HG03378 (cell line): ENCODE measurements at regions not wholly inside any gene's neighbourhood (a gene's known extent, or its start where the extent isn't known, plus 50 kb on each side); places are given as distances from the start of the nearest gene placed in this dataset.

Source experiments
- ATAC-seq: cut with Tn5 transposase; IDR thresholded peaks from one replicate; pipeline ENCODE4 v1.9.1; 2021; ENCODE audit warnings: mild to moderate bottlenecking, moderate library complexity; ENCODE audit not compliant: unreplicated experiment

DNA sequence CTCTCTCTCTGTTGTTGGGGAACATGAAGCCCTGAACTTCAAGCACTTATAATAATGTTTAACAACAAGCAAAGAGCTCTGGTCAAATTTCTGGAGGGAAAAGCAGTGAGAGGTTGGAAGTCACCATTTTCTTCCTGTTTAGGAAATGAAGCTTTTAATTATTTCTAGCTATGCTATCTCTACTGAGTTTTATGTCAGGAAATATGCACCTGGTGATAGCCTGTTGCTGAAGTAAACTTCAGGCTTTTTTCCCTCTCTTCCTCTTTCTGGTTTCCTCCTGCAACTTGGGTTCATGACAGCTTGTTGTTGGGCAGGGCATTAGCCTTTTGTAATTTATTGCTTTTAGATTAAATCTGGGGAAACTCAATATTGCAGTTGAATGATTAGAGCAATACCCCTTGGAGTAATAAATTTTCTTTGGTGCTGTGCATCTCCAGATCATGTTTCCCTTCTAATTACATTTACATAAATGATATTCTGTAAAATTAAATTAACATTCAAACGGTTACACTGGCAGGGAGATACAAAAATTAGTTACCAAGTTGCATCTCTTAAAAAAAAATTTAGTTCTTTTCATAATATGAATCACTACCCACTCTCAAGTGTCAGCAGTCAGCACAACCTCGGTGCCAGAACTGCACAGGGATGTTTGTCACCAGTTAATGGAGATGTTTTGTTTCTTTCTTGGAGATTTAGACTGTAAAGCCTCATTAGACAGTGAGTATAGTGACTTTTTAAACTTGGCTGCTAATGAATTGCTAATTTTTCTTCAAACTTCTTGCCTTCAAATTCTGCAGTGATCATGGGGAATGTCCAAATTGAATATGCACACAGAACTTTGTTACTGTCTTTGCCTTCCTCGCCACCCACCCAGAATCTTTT lies 466.6 kb upstream of the ETAA1 start:
- ATAC-seq: no peak

GRCh38 chr2:66938471-66938967 lies 458.6 kb upstream of the ETAA1 start:
- ATAC-seq: no peak

- ATAC-seq: no peak
Measured at GRCh38 chr2:66940080-66940479, 457.1 kb upstream of the ETAA1 start.

- ATAC-seq: no peak
Measured at GRCh38 chr2:66948234-66948633, 448.9 kb upstream of the ETAA1 start.

DNA sequence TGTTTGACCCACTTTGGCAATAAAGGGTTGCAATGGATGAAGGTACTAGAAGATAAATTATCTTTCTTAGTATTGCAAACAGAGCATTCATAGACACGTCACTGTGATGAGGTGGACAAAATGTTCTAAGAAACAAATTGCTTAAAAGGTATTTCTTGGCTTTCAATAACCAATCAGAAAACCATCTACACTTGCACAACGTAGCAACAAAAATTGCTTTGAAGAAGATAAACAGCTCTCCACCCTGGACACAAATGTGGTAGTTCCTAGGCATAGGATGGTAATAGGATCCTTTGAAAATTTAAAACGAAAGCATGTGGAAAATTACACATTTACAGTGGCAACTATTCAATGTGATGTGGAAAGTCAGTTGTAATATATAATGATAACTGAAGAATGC lies 439.9 kb upstream of the ETAA1 start:
- ATAC-seq: no peak

GRCh38 chr2:66957677-66958076 lies 439.5 kb upstream of the ETAA1 start:
- ATAC-seq: no peak

DNA sequence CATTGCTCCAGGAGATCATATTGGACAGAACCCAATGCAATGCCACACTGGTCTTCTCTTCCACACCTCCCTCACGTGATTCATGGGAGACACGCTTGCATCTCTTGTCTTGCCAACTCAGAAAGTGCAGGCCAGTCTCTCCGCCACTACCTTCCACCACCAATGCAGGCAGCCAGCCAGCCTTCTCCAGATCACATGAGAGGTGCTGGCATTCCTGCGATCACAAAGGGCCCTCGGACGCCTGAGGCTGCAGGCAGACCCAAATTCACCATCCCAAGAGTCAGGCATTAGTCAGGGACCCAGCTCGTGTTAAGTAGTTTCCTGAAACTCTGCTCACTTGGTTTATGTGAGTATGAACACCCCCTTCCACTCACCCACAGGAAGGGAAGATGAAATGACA lies 437.0 kb upstream of the ETAA1 start:
- no peak for ATAC-seq

DNA sequence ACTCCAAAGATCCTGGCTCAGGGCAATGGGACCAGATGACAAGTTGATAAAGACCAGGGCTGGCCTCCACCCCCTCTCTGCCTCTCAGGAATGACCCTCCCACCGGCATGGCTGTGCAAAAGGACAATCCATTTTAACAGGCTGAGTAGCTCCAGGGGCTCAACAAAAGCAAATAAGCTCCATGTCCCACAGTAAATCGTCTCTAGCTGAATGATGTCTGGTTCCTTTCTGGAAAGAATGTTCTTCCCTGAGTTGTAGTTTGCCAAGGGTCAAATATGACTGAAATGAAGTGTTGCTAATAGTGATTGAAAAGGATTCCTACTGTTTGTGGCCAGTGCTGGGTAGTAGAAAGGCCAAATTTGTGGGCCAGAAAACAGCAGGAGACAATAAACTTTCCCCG lies 434.4 kb upstream of the ETAA1 start:
- ATAC-seq: no peak

- ATAC-seq: no peak
Measured at GRCh38 chr2:66966631-66967030, 430.5 kb upstream of the ETAA1 start.

DNA sequence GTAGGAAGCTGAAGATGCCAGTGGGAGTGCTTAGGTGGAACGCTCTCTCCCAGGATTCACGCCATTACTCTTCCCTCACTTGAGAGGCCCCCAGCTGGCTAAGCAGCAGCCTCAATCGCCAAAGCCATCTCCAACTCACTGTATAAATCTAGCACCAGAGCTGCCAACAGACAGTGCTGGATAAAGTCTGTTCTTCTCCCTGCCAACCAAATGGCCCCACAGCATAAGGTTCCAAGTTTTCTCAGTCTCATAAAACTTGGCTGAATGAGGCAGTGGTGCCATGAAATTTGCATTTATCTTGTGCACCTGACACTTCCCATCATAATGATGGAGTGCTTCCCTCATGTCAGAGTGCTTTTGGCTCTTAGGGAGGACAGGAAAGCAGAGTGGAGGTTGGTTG lies 428.2 kb upstream of the ETAA1 start:
- no peak for ATAC-seq

GRCh38 chr2:66981074-66981473 lies 416.1 kb upstream of the ETAA1 start:
- ATAC-seq: no peak

- ATAC-seq: no peak
Measured at GRCh38 chr2:66982766-66983165, 414.4 kb upstream of the ETAA1 start.

- ATAC-seq: no peak
Measured at GRCh38 chr2:66984864-66985263, 412.3 kb upstream of the ETAA1 start.

- ATAC-seq: no peak
Measured at GRCh38 chr2:66985906-66986305, 411.2 kb upstream of the ETAA1 start.

- ATAC-seq: no peak
Measured at GRCh38 chr2:66987733-66988132, 409.4 kb upstream of the ETAA1 start.

GRCh38 chr2:66994654-66995053 lies 402.5 kb upstream of the ETAA1 start:
- no peak for ATAC-seq

- ATAC-seq: no peak
Measured at GRCh38 chr2:66995636-66996035, 401.5 kb upstream of the ETAA1 start.

DNA sequence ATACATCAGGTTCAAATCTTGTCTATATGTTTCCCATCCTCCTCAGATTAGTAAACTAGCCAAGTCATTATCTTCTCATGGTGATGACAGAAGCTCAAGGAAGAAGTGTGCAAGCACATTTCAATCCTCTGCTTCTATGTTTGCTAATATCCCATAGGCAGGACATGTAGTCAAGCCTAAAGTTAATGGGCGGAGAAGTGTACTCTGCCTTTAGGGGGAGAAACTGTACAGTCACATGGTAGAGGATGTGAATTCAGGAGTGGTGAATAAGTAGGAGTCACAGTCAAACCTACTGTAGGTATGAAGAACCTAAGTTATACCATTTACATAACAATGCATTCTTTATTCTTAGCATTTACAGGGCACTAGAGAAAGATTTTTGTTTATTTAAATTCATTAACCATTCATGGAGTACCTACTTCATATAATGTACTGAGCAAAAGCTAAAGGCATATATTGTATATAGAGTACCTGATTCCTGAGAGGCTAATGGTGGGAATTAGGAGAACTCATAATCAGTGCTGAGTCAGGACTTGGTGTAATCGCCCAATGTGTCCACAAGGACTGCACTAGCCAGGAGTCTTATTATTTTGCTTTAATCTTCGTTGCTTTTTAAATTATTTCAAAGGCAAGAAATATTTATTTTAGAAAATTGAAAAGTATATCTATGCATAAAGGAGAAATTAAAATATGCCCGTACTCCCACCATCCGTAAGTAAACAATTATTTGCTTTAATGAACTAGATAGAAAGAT lies 394.3 kb upstream of the ETAA1 start:
- no peak for ATAC-seq

DNA sequence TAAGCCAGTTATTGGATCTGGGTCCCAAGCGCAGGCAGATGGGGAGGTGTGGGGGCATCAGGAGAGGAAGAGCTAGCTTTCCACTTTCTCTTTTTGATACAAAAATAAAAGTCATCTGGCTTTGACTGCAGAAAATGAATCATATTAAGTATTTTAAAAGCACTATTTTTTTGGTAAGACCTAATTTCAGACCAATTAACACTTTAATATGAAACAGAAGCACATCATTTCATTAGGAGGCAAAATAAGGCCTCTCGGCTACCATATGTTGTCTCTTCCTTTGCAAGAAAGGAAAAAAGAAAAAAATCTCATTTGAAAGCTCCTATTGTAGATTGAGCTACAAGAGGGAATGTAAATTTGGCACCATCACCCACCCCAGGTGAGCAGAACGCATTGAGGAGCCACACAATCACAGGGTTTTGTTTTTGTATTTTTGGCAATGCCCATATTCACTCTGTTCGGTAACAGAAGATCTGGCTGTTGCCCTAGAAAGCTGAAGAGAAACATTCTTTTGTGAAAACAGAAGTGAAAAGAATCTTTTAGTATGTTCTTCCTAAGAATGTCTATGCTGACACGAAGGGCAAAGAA lies 390.7 kb upstream of the ETAA1 start:
- ATAC-seq: no peak

DNA sequence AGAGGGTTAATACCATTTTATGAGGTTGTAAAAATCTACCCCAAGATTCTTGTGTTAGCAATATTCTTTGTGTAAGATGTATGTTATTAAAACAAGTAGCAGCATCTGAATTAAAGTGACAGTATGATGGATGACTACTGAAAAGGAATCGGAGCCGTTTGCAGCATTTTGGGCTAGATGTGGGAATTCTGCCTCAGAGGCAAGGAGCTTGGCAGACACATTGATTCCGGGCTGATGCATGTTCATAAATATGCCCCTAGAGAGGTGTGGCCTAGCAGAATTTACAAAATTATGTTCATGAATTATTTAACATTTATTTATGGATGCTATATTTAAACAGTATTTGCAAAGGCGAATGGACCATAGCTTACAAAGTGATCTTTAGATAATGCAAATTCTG lies 389.0 kb upstream of the ETAA1 start:
- ATAC-seq: no peak

- ATAC-seq: no peak
Measured at GRCh38 chr2:67012165-67012564, 385.0 kb upstream of the ETAA1 start.

GRCh38 chr2:67013821-67014220 lies 383.3 kb upstream of the ETAA1 start:
- no peak for ATAC-seq
